ENCODE measurements at regions not wholly inside any gene's neighbourhood (a gene's known extent, or its start where the extent isn't known, plus 50 kb on each side); places are given as distances from the start of the nearest gene placed in this dataset.

- Mint-ChIP-seq H3K36me3 (no peaks in the 10 kb centered on the region), H3K9me3 (ENCODE audit: low read depth) (peaks cover 5% of the 10 kb centered on the region), H3K4me1 (ENCODE audit: low read depth) (no peaks in the 10 kb centered on the region), H3K27me3 (no peaks in the 10 kb centered on the region), H3K4me3 (no peak overlapping the region), H3K27ac (no peak overlapping the region)
These were observed 105.6 kb upstream of the CDH10 start for GRCh38 chr5:24750355-24750754.

GRCh38 chr5:24749701-24750100 is 104.9 kb upstream of the CDH10 start:
- Mint-ChIP-seq H3K36me3 (no peaks in the 10 kb centered on the region), H3K27me3 (no peaks in the 10 kb centered on the region), H3K9me3 (ENCODE audit: low read depth) (peaks cover 11% of the 10 kb centered on the region), H3K27ac (no peak overlapping the region), H3K4me3 (no peak overlapping the region), H3K4me1 (ENCODE audit: low read depth) (no peaks in the 10 kb centered on the region)

- Mint-ChIP-seq H3K27ac (no peak overlapping the region), H3K9me3 (ENCODE audit: low read depth) (peaks cover 11% of the 10 kb centered on the region), H3K4me3 (no peak overlapping the region), H3K4me1 (ENCODE audit: low read depth) (no peaks in the 10 kb centered on the region), H3K27me3 (no peaks in the 10 kb centered on the region), H3K36me3 (no peaks in the 10 kb centered on the region)
These were observed 102.5 kb upstream of the CDH10 start for GRCh38 chr5:24747327-24747726.

GRCh38 chr5:24742334-24742733 is 97.6 kb upstream of the CDH10 start:
- Mint-ChIP-seq H3K9me3 (ENCODE audit: low read depth) (peaks cover 22% of the 10 kb centered on the region), H3K4me3 (no peak overlapping the region)

GRCh38 chr5:24737163-24737562 is 92.4 kb upstream of the CDH10 start:
- Mint-ChIP-seq H3K4me3 (no peak overlapping the region), H3K4me1 (ENCODE audit: low read depth) (no peaks in the 10 kb centered on the region), H3K9me3 (ENCODE audit: low read depth) (peaks cover 25% of the 10 kb centered on the region), H3K27me3 (no peaks in the 10 kb centered on the region), H3K36me3 (no peaks in the 10 kb centered on the region), H3K27ac (no peak overlapping the region)

More at GRCh38 chr5:24742334-24742733, 97.6 kb upstream of the CDH10 start:
- no peaks in the 10 kb centered on the region for H3K4me1 Mint-ChIP-seq (ENCODE audit: low read depth)
- no peaks in the 10 kb centered on the region for H3K36me3 Mint-ChIP-seq
- no peaks in the 10 kb centered on the region for H3K27me3 Mint-ChIP-seq
- no peak overlapping the region for H3K27ac Mint-ChIP-seq

GRCh38 chr5:24735284-24735683 is 90.5 kb upstream of the CDH10 start:
- peaks cover 20% of the 10 kb centered on the region for H3K9me3 Mint-ChIP-seq (ENCODE audit: low read depth)
- no peak overlapping the region for H3K4me3 Mint-ChIP-seq
- no peaks in the 10 kb centered on the region for H3K4me1 Mint-ChIP-seq (ENCODE audit: low read depth)
- H3K27me3 Mint-ChIP-seq, result no peaks in the 10 kb centered on the region
- H3K36me3 Mint-ChIP-seq, result no peaks in the 10 kb centered on the region
- H3K27ac Mint-ChIP-seq, result no peak overlapping the region

- Mint-ChIP-seq H3K4me3 (no peak overlapping the region), H3K36me3 (no peaks in the 10 kb centered on the region), H3K27ac (no peak overlapping the region), H3K27me3 (no peaks in the 10 kb centered on the region), H3K4me1 (ENCODE audit: low read depth) (no peaks in the 10 kb centered on the region), H3K9me3 (ENCODE audit: low read depth) (peaks cover 20% of the 10 kb centered on the region)
These were observed 87.4 kb upstream of the CDH10 start for GRCh38 chr5:24732184-24732583.

- no peak overlapping the region for H3K4me3 Mint-ChIP-seq
- H3K9me3 Mint-ChIP-seq (ENCODE audit: low read depth), result peaks cover 13% of the 10 kb centered on the region
- H3K27ac Mint-ChIP-seq, result no peak overlapping the region
- no peaks in the 10 kb centered on the region for H3K4me1 Mint-ChIP-seq (ENCODE audit: low read depth)
- no peaks in the 10 kb centered on the region for H3K27me3 Mint-ChIP-seq
- no peaks in the 10 kb centered on the region for H3K36me3 Mint-ChIP-seq
These were observed 76.0 kb upstream of the CDH10 start for GRCh38 chr5:24720743-24721142.

GRCh38 chr5:24714746-24715145 is 70.0 kb upstream of the CDH10 start:
- Mint-ChIP-seq H3K36me3 (no peaks in the 10 kb centered on the region), H3K27me3 (no peaks in the 10 kb centered on the region), H3K4me1 (ENCODE audit: low read depth) (no peaks in the 10 kb centered on the region), H3K9me3 (ENCODE audit: low read depth) (peaks cover 8% of the 10 kb centered on the region), H3K27ac (no peak overlapping the region), H3K4me3 (no peak overlapping the region)

- Mint-ChIP-seq H3K4me1 (ENCODE audit: low read depth) (no peaks in the 10 kb centered on the region), H3K36me3 (no peaks in the 10 kb centered on the region), H3K9me3 (ENCODE audit: low read depth) (peaks cover 5% of the 10 kb centered on the region), H3K27ac (no peak overlapping the region), H3K4me3 (no peak overlapping the region), H3K27me3 (no peaks in the 10 kb centered on the region)
These were observed 68.2 kb upstream of the CDH10 start for GRCh38 chr5:24712947-24713346.

GRCh38 chr5:24712047-24712446 is 67.3 kb upstream of the CDH10 start:
- no peaks in the 10 kb centered on the region for H3K4me1 Mint-ChIP-seq (ENCODE audit: low read depth)
- peaks cover 8% of the 10 kb centered on the region for H3K9me3 Mint-ChIP-seq (ENCODE audit: low read depth)
- no peak overlapping the region for H3K27ac Mint-ChIP-seq
- H3K36me3 Mint-ChIP-seq, result no peaks in the 10 kb centered on the region
- no peaks in the 10 kb centered on the region for H3K27me3 Mint-ChIP-seq
- no peak overlapping the region for H3K4me3 Mint-ChIP-seq

- Mint-ChIP-seq H3K27me3 (no peaks in the 10 kb centered on the region), H3K36me3 (no peaks in the 10 kb centered on the region), H3K27ac (no peak overlapping the region), H3K9me3 (ENCODE audit: low read depth) (peaks cover 29% of the 10 kb centered on the region), H3K4me3 (no peak overlapping the region), H3K4me1 (ENCODE audit: low read depth) (no peaks in the 10 kb centered on the region)
These were observed 59.2 kb upstream of the CDH10 start for GRCh38 chr5:24703934-24704333.
